ENCODE measurements at regions not wholly inside any gene's neighbourhood (a gene's known extent, or its start where the extent isn't known, plus 50 kb on each side); places are given as distances from the start of the nearest gene placed in this dataset.

DNA sequence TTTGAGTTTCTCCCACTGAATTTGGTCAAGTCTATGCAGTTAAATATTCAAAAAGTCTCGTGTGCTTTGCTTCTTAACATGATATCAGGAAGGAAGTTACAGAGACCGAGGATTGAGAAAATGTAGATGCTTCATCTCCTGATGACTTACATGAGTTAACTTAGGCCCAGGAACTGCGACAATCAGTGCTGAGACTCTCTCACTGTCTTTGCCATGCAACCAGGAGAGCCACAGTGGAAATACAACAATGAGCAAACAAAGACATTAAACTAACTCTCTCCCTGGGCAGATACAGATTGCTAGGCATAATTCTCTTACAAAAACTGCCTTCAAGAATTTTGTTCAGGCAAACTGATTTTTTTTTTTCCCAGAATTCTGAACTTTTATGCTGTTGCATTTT, 440.6 kb upstream of the EPHA7 start:
- TF ChIP-seq SUZ12 (IDR thresholded peaks at IDR 0.05), result no peak
- TF ChIP-seq HDGF (IDR thresholded peaks at IDR 0.05; ENCODE audit: borderline replicate concordance), result no peak
- TF ChIP-seq NFRKB (IDR thresholded peaks at IDR 0.05), result no peak
- no peak for TF ChIP-seq FOXK2 (IDR thresholded peaks at IDR 0.05)
- TF ChIP-seq LEF1 (IDR thresholded peaks at IDR 0.05; ENCODE audit: borderline replicate concordance), result no peak
- TF ChIP-seq BHLHE40 (IDR thresholded peaks at IDR 0.05; ENCODE audit: borderline replicate concordance), result no peak
- no peak for TF ChIP-seq SP1 (IDR thresholded peaks at IDR 0.05)
- TF ChIP-seq, protein P1, sequence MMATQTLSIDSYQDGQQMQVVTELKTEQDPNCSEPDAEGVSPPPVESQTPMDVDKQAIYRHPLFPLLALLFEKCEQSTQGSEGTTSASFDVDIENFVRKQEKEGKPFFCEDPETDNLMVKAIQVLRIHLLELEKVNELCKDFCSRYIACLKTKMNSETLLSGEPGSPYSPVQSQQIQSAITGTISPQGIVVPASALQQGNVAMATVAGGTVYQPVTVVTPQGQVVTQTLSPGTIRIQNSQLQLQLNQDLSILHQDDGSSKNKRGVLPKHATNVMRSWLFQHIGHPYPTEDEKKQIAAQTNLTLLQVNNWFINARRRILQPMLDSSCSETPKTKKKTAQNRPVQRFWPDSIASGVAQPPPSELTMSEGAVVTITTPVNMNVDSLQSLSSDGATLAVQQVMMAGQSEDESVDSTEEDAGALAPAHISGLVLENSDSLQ (IDR thresholded peaks at IDR 0.05), result no peak
